Right hindlimb (tissue), 1 donor: ENCODE measurements at regions not wholly inside any gene's neighbourhood (a gene's known extent, or its start where the extent isn't known, plus 50 kb on each side); places are given as distances from the start of the nearest gene placed in this dataset.

Experiments
- DNase-seq: peaks from one replicate; pipeline ENCODE4 v3.0.0-alpha.2; 2018

- no peak for DNase-seq
Observed at GRCh38 chr15:69577397-69577796, 124.8 kb downstream of the RPLP1 start.

GRCh38 chr15:69578252-69578651 is 125.6 kb downstream of the RPLP1 start:
- DNase-seq: no peak

GRCh38 chr15:69578787-69579583 is 126.4 kb downstream of the RPLP1 start:
- DNase-seq: no peak

- no peak for DNase-seq
Observed at GRCh38 chr15:69579950-69580618, 127.5 kb downstream of the RPLP1 start.

- no peak for DNase-seq
Observed at GRCh38 chr15:69583626-69584025, 131.0 kb downstream of the RPLP1 start.

- no peak for DNase-seq
Observed at GRCh38 chr15:69585937-69586336, 133.3 kb downstream of the RPLP1 start.

GRCh38 chr15:69586721-69587120 is 134.1 kb downstream of the RPLP1 start:
- no peak for DNase-seq

- no peak for DNase-seq
Observed at GRCh38 chr15:69587723-69588426, 135.3 kb downstream of the RPLP1 start.

- no peak for DNase-seq
Observed at GRCh38 chr15:69590201-69590710, 137.6 kb downstream of the RPLP1 start.

- no peak for DNase-seq
Observed at GRCh38 chr15:69590932-69591524, 138.4 kb downstream of the RPLP1 start.

- DNase-seq: no peak
Observed at GRCh38 chr15:69591905-69592508, 139.4 kb downstream of the RPLP1 start.

- DNase-seq: no peak
Observed at GRCh38 chr15:69592954-69593353, 140.3 kb downstream of the RPLP1 start.

GRCh38 chr15:69593488-69593887 is 140.9 kb downstream of the RPLP1 start:
- DNase-seq: no peak

- peak; percentile 85 for DNase-seq
Observed at GRCh38 chr15:69593981-69594966, 141.7 kb downstream of the RPLP1 start.

- peak; percentile 61 for DNase-seq
Observed at GRCh38 chr15:69595009-69595791, 142.6 kb downstream of the RPLP1 start.

GRCh38 chr15:69597061-69597592 is 144.5 kb downstream of the RPLP1 start:
- no peak for DNase-seq

- DNase-seq: no peak
Observed at GRCh38 chr15:69599271-69599670, 146.7 kb downstream of the RPLP1 start.

- no peak for DNase-seq
Observed at GRCh38 chr15:69600556-69601085, 148.0 kb downstream of the RPLP1 start.

- DNase-seq: no peak
Observed at GRCh38 chr15:69601711-69602504, 149.3 kb downstream of the RPLP1 start.
